ENCODE measurements at regions not wholly inside any gene's neighbourhood (a gene's known extent, or its start where the extent isn't known, plus 50 kb on each side); places are given as distances from the start of the nearest gene placed in this dataset.

- no peak for TF ChIP-seq EZH2 (IDR thresholded peaks at IDR 0.05)
- TF ChIP-seq POLR2AphosphoS5 (IDR thresholded peaks at IDR 0.05; ENCODE audit: borderline replicate concordance, low read depth, low read length): no peak
These were observed 54.8 kb upstream of the PHF21B start for GRCh38 chr22:45064313-45065278.
